ENCODE measurements at regions not wholly inside any gene's neighbourhood (a gene's known extent, or its start where the extent isn't known, plus 50 kb on each side); places are given as distances from the start of the nearest gene placed in this dataset.

DNA sequence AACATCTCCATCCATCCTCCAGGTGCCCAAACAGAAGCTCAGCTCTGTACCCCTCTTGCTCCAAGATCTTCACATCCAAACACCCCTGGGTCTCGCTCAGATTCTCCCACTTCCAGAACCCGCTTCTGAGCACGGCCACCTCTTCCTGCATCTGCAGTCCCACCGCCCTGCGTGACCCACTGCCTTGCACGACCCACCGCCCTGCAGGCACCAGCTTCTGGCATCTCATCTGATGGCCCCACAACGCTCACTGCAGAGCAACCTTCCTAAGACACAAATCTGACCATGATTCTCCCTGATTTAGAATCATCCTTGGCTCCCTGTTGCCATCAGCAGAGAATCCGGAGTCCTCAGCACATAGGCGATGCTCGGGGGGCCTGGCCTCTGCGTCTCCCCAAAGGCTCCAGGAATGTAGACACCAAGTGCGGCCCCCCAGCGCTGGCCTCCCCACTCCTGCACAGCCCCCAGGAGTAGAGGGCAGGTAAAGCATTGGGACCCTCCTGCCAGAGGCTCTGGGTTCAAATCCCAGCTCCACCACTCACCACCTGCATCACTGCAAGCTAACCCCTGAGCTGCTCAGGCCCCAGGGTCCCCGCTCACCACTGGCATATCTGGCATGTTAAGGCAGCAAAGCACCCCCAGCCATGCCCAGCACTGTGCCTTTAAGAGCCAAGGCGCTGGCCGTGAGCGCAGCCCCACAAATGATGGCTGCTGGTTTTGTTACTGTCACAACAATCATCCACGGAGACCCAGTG lies 459.3 kb downstream of the BRD1 start:
- TF ChIP-seq, protein P1, sequence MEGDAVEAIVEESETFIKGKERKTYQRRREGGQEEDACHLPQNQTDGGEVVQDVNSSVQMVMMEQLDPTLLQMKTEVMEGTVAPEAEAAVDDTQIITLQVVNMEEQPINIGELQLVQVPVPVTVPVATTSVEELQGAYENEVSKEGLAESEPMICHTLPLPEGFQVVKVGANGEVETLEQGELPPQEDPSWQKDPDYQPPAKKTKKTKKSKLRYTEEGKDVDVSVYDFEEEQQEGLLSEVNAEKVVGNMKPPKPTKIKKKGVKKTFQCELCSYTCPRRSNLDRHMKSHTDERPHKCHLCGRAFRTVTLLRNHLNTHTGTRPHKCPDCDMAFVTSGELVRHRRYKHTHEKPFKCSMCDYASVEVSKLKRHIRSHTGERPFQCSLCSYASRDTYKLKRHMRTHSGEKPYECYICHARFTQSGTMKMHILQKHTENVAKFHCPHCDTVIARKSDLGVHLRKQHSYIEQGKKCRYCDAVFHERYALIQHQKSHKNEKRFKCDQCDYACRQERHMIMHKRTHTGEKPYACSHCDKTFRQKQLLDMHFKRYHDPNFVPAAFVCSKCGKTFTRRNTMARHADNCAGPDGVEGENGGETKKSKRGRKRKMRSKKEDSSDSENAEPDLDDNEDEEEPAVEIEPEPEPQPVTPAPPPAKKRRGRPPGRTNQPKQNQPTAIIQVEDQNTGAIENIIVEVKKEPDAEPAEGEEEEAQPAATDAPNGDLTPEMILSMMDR (IDR thresholded peaks at IDR 0.05 in 2 of 3, conservative IDR thresholded peaks at IDR 0.05 in 1 of 3; ENCODE audit: borderline replicate concordance in 1 of 3, insufficient read depth in 1 of 3, low read depth in 2 of 3, low read length in 2 of 3) = no peak
- TF ChIP-seq ZNF274 (IDR thresholded peaks at IDR 0.05; ENCODE audit: low read depth, low read length) = no peak
- TF ChIP-seq CEBPB (IDR thresholded peaks at IDR 0.05; ENCODE audit: low read depth) = no peak
- no peak for TF ChIP-seq POLR2AphosphoS5 (IDR thresholded peaks at IDR 0.05; ENCODE audit: low read depth, low read length)
- TF ChIP-seq, protein P2, sequence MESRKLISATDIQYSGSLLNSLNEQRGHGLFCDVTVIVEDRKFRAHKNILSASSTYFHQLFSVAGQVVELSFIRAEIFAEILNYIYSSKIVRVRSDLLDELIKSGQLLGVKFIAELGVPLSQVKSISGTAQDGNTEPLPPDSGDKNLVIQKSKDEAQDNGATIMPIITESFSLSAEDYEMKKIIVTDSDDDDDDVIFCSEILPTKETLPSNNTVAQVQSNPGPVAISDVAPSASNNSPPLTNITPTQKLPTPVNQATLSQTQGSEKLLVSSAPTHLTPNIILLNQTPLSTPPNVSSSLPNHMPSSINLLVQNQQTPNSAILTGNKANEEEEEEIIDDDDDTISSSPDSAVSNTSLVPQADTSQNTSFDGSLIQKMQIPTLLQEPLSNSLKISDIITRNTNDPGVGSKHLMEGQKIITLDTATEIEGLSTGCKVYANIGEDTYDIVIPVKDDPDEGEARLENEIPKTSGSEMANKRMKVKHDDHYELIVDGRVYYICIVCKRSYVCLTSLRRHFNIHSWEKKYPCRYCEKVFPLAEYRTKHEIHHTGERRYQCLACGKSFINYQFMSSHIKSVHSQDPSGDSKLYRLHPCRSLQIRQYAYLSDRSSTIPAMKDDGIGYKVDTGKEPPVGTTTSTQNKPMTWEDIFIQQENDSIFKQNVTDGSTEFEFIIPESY (IDR thresholded peaks at IDR 0.05; ENCODE audit: extremely low read depth, insufficient replicate concordance, low read length) = no peak
- no peak for TF ChIP-seq EGR1 (IDR thresholded peaks at IDR 0.05; ENCODE audit: low read depth)
- no peak for TF ChIP-seq EZH2 (IDR thresholded peaks at IDR 0.05)
